Endothelial cell of umbilical vein (primary cell): ENCODE measurements at regions not wholly inside any gene's neighbourhood (a gene's known extent, or its start where the extent isn't known, plus 50 kb on each side); places are given as distances from the start of the nearest gene placed in this dataset.
"Not testable (repeated sequence)": the region's sequence is repeated elsewhere in the genome, so short reads cannot be mapped to it uniquely, and the experiment has no call there.

Experiments used
- BruUV-seq: library from RNA; stranded (reverse); fragments of 400-500 nt; replicated peaks from 2 replicates; lab custom pipeline; 2021; lab: Mats Ljungman, UMichigan
- CTCF ChIA-PET: fragments of 300-600, 350-600 bp; sonication (Branson Sonifier 250); formaldehyde crosslinking; loops from one replicate; lab custom pipeline; 2021; ENCODE audit warnings: antibody characterized with exemption, inconsistent platforms; lab: Charles Lee
- POLR2A ChIA-PET: fragments of 300-600, 350-600 bp; sonication (Branson Sonifier 250); formaldehyde crosslinking; loops from one replicate; lab custom pipeline; 2021; ENCODE audit warnings: antibody characterized with exemption, inconsistent platforms; lab: Charles Lee
- DNase-seq: peaks from one replicate; pipeline ENCODE4 v3.0.0-alpha.2; 2011; ENCODE audit warnings: low read depth, low spot score
- FAIRE-seq: peaks from 2 replicates; lab custom pipeline; 2011; peaks lifted over from hg19 to GRCh38; lab: Jason Lieb, UNC
- H2AFZ ChIP-seq: 2 replicates; pipeline ENCODE4 v1.6.0; 2012; ENCODE audit warnings: low read depth, low read length, control low read depth, inconsistent platforms
- H3K27ac ChIP-seq: 2 replicates; pipeline ENCODE4 v1.5.1; 2011; ENCODE audit warnings: low read depth, mild to moderate bottlenecking, control low read depth, low read length, moderate library complexity; ENCODE audit not compliant: insufficient read depth
- H3K27me3 ChIP-seq, 2 experiments: 2 replicates each; pipeline versions ENCODE4 v1.6.0 to v1.6.1; 2011; ENCODE audit warnings: low read length in 2 of 2, mixed read lengths in 1 of 2; ENCODE audit not compliant: control insufficient read depth in 2 of 2, insufficient read depth in 2 of 2
- H3K36me3 ChIP-seq, 2 experiments: 2 replicates in 1 of 2; 3 replicates in 1 of 2; pipeline ENCODE4 v1.5.1; 2011; ENCODE audit warnings: low read length in 2 of 2, mild to moderate bottlenecking in 1 of 2, moderate library complexity in 1 of 2; ENCODE audit not compliant: control insufficient read depth in 2 of 2, insufficient read depth in 2 of 2; ENCODE audit errors: extremely low read depth in 1 of 2
- H3K4me1 ChIP-seq: 3 replicates; pipeline ENCODE4 v1.5.1; 2011; ENCODE audit warnings: mild to moderate bottlenecking, low read length; ENCODE audit not compliant: control insufficient read depth, insufficient read depth; ENCODE audit errors: extremely low read depth
- H3K4me2 ChIP-seq: 2 replicates; pipeline ENCODE4 v1.6.1; 2011; ENCODE audit warnings: low read length, control low read depth, mixed read lengths; ENCODE audit not compliant: insufficient read depth
- H3K4me3 ChIP-seq, 3 experiments: fragments of 200-600 bp in 1 of 3; sonication (generic), shearing (Covaris generic) in 1 of 3; replicated peaks in 1 of 3; 2 replicates each; pipeline ENCODE4 v1.5.1; 2011 to 2016; ENCODE audit warnings: control low read depth in 3 of 3, low read length in 3 of 3, mild to moderate bottlenecking in 2 of 3, inconsistent platforms in 1 of 3, low read depth in 1 of 3, moderate library complexity in 1 of 3; ENCODE audit not compliant: insufficient read depth in 1 of 3
- H3K79me2 ChIP-seq: 2 replicates; pipeline ENCODE4 v1.6.0; 2012; ENCODE audit warnings: low read length, inconsistent platforms; ENCODE audit not compliant: control insufficient read depth, insufficient read depth
- H3K9ac ChIP-seq: replicated peaks from 2 replicates; pipeline ENCODE3; 2011; ENCODE audit warnings: low read length, control low read depth; ENCODE audit not compliant: insufficient read depth; ENCODE audit errors: extremely low read depth
- H3K9me1 ChIP-seq: replicated peaks from 3 replicates; pipeline ENCODE4 v1.6.0; 2011; ENCODE audit warnings: mild to moderate bottlenecking, low read length; ENCODE audit not compliant: control insufficient read depth, insufficient read depth; ENCODE audit errors: extremely low read depth
- H3K9me3 ChIP-seq: replicated peaks from 2 replicates; pipeline ENCODE4 v1.5.1; 2012; ENCODE audit warnings: low read length, inconsistent platforms; ENCODE audit not compliant: control insufficient read depth, insufficient read depth
- H4K20me1 ChIP-seq: replicated peaks from 2 replicates; pipeline ENCODE3; 2011; ENCODE audit warnings: mild to moderate bottlenecking, low read length; ENCODE audit not compliant: control insufficient read depth, insufficient read depth; ENCODE audit errors: extremely low read depth
- EZH2 ChIP-seq: IDR thresholded peaks from 2 replicates; pipeline ENCODE4 v1.6.1; 2012; ENCODE audit warnings: borderline replicate concordance, low read depth, mild to moderate bottlenecking, moderate library complexity, low read length, inconsistent platforms; ENCODE audit not compliant: severe bottlenecking
- FOS ChIP-seq: IDR thresholded peaks from 2 replicates; pipeline ENCODE4 v1.6.1; 2011; ENCODE audit warnings: mild to moderate bottlenecking, low read length, moderate library complexity, borderline replicate concordance; ENCODE audit not compliant: insufficient read depth
- GATA2 ChIP-seq: IDR thresholded peaks from 2 replicates; pipeline ENCODE4 v1.7.0; 2011; ENCODE audit warnings: low read depth, mild to moderate bottlenecking, moderate library complexity, mixed read lengths, low read length; ENCODE audit not compliant: insufficient read length, insufficient read depth
- JUN ChIP-seq: IDR thresholded peaks from 2 replicates; pipeline ENCODE4 v1.6.1; 2011; ENCODE audit warnings: borderline replicate concordance, low read depth; ENCODE audit not compliant: insufficient read length, insufficient read depth
- MYC ChIP-seq: IDR thresholded peaks from one replicate; pipeline ENCODE4 v1.6.1; 2011; ENCODE audit warnings: mild to moderate bottlenecking, low read depth, low read length
- POLR2A ChIP-seq: IDR thresholded peaks from 2 replicates; pipeline ENCODE4 v1.6.1; 2012; ENCODE audit warnings: low read depth, mild to moderate bottlenecking, control low read depth, low read length
- POLR2AphosphoS5 ChIP-seq: IDR thresholded peaks from 2 replicates; pipeline ENCODE4 v1.6.1; 2012; ENCODE audit warnings: low read depth, mild to moderate bottlenecking, control low read depth, low read length, moderate library complexity; ENCODE audit not compliant: insufficient read depth
- dilution Hi-C: fragments of 300-500 bp; cut with MboI; formaldehyde crosslinking; loops from one replicate; pipeline ENCODE4 v1.15.0; 2019; ENCODE audit warnings: low sequenced_read_pairs; ENCODE audit not compliant: extremely low pct_ligation_motif_present
- intact Hi-C: fragments of 100-400 bp; cut with micrococcal nuclease; formaldehyde crosslinking; loops from one replicate; pipeline ENCODE4 v1.10.0; 2022
- TF ChIP-seq, protein P1 (sequence below): IDR thresholded peaks from 2 replicates; pipeline ENCODE4 v1.6.1; 2011; ENCODE audit not compliant: insufficient read depth, insufficient read length
- TF ChIP-seq, protein P2 (sequence below), 2 donors: IDR thresholded peaks; 1 replicate in 1 of 2; 2 replicates in 1 of 2; pipeline ENCODE4 v1.5.1; 2011; ENCODE audit warnings: low read length in 2 of 2, mild to moderate bottlenecking in 2 of 2, moderate library complexity in 2 of 2, control low read depth in 1 of 2, inconsistent platforms in 1 of 2, low read depth in 1 of 2; ENCODE audit not compliant: insufficient read depth in 1 of 2; ENCODE audit errors: extremely low read depth in 1 of 2

DNA sequence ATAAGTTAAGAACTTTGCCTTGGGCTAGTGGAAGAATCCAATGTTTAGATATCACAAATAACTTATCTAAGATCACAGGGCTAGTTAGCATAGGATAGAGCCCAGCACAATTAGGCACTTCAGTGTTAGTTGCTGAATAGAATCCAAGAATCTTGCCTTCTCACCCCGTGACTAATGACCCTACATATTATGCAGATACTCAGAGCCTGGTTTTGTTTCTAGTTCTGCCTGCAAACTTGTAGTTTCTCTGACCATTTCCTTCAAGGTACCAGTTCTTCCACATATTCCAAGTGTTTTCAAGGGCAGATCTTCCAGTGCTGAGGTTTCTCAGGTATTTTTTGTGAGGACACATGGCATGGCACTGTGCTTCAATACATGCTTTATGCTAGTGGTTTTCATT, 239.3 kb downstream of the KCNK2 start:
- no TSS peak for BruUV-seq
- TF ChIP-seq GATA2 = no peak
- no peak for TF ChIP-seq POLR2AphosphoS5
- TF ChIP-seq, protein P1, sequence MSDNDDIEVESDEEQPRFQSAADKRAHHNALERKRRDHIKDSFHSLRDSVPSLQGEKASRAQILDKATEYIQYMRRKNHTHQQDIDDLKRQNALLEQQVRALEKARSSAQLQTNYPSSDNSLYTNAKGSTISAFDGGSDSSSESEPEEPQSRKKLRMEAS = no peak
- no peak for TF ChIP-seq EZH2
- no peak for TF ChIP-seq JUN
- TF ChIP-seq POLR2A = no peak
- TF ChIP-seq, protein P2, sequence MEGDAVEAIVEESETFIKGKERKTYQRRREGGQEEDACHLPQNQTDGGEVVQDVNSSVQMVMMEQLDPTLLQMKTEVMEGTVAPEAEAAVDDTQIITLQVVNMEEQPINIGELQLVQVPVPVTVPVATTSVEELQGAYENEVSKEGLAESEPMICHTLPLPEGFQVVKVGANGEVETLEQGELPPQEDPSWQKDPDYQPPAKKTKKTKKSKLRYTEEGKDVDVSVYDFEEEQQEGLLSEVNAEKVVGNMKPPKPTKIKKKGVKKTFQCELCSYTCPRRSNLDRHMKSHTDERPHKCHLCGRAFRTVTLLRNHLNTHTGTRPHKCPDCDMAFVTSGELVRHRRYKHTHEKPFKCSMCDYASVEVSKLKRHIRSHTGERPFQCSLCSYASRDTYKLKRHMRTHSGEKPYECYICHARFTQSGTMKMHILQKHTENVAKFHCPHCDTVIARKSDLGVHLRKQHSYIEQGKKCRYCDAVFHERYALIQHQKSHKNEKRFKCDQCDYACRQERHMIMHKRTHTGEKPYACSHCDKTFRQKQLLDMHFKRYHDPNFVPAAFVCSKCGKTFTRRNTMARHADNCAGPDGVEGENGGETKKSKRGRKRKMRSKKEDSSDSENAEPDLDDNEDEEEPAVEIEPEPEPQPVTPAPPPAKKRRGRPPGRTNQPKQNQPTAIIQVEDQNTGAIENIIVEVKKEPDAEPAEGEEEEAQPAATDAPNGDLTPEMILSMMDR (IDR thresholded peaks at IDR 0.05; ENCODE audit: extremely low read depth in 1 of 2, insufficient read depth in 1 of 2, low read depth in 1 of 2, low read length in 2 of 2) = no peak
- TF ChIP-seq FOS = no peak
- no peak for TF ChIP-seq MYC
- Histone ChIP-seq H3K9ac (no peak overlapping the region), H3K27me3 (no peaks in the 10 kb centered on the region), H3K4me2 (no peak overlapping the region), H3K9me1 (no peaks in the 10 kb centered on the region), H3K4me1 (no peaks in the 10 kb centered on the region), H3K79me2 (no peaks in the 10 kb centered on the region), H4K20me1 (no peaks in the 10 kb centered on the region), H3K36me3 (no peaks in the 10 kb centered on the region), H3K9me3 (no peaks in the 10 kb centered on the region), H3K27ac (no peak overlapping the region), H3K4me3 (no peak overlapping the region), H2AFZ (no peak overlapping the region)
- dilution Hi-C loops = no loop called here
- CTCF ChIA-PET = no interaction called here
- DNase-seq (no peak), FAIRE-seq (no peak)
- intact Hi-C loops = no loop called here
- POLR2A ChIA-PET = no interaction called here

DNA sequence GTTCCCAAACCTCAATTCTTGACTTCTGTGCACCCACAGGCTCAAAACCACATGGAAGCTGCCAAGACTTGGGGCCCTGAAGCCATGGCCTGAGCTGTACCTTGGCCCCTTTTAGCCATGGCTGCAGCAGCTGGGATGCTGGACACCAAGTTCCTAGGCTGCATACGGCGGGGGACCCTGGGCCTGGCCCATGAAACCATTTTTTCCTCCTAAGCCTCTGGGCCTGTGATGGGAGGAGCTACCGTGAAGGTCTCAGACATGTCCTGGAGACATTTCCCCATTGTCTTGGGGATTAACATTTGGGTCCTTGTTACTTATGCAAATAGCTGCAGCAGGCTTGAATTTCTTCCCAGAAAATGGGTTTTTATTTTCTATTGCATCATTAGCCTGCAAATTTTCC, 241.5 kb downstream of the KCNK2 start:
- H3K9me1 ChIP-seq, H3K9me3 ChIP-seq, H3K4me1 ChIP-seq, FAIRE-seq, dilution Hi-C loops, DNase-seq, CTCF ChIA-PET, H3K36me3 ChIP-seq, H3K27ac ChIP-seq, BruUV-seq, H3K79me2 ChIP-seq, H3K4me3 ChIP-seq, H4K20me1 ChIP-seq, H3K27me3 ChIP-seq, intact Hi-C loops, H3K9ac ChIP-seq, H3K4me2 ChIP-seq, POLR2A ChIA-PET, H2AFZ ChIP-seq: not testable (repeated sequence)
